Sigmoid colon (tissue), 4 donors: ENCODE measurements at regions not wholly inside any gene's neighbourhood (a gene's known extent, or its start where the extent isn't known, plus 50 kb on each side); places are given as distances from the start of the nearest gene placed in this dataset.

ENCODE experiments used
- POLR2AphosphoS5 ChIP-seq, 4 donors: sonication (generic); formaldehyde crosslinking; IDR thresholded peaks; one replicate each; pipeline ENCODE4 v1.6.1; 2017; ENCODE audit warnings: antibody characterized with exemption in 4 of 4
- TF ChIP-seq, protein P1 (sequence below), 4 experiments: fragments of 450-650 bp in 3 of 4; fragments of 200-600 bp in 1 of 4; IDR thresholded peaks; one replicate each; pipeline ENCODE4 v1.5.1; 2016 to 2019; ENCODE audit warnings: antibody characterized with exemption in 4 of 4, mild to moderate bottlenecking in 3 of 4, moderate library complexity in 2 of 4

DNA sequence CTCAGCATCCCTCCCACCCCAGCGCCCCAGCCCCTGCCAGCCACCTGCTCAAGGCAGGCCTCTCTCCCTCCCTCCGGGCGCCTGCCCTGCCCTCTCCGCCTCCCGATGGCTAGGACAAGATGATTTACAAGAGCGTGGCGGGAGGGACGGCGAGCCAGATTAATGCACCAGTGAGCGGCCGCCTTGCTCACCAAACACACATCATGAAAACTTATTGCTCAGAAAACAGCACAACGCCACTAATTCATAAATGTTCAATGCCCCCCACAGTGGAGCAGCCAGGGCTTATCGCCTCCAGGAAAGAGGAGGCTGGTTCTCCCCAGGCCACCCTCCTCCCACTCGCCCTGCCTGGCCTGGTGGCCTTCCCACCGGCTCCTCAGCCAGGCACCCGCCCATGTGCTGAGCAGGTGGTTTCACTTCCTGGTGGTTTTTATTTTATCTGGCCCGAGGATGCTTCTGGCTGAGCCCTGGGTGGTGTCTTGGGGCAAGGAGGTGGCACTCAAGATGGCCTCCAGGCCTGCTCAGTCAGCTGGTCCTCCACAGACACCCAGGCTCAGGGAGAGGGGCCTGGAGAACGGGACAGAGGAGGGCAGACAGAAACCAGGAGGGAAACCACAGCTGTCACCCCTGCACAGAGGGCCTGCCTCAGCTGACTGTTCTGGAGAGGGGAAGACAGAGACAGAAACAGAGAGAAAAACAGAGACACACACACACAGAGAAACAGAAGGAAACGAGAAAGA is 284.9 kb downstream of the UACA start:
- no peak for TF ChIP-seq POLR2AphosphoS5 (IDR thresholded peaks at IDR 0.05)
- TF ChIP-seq, protein P1, sequence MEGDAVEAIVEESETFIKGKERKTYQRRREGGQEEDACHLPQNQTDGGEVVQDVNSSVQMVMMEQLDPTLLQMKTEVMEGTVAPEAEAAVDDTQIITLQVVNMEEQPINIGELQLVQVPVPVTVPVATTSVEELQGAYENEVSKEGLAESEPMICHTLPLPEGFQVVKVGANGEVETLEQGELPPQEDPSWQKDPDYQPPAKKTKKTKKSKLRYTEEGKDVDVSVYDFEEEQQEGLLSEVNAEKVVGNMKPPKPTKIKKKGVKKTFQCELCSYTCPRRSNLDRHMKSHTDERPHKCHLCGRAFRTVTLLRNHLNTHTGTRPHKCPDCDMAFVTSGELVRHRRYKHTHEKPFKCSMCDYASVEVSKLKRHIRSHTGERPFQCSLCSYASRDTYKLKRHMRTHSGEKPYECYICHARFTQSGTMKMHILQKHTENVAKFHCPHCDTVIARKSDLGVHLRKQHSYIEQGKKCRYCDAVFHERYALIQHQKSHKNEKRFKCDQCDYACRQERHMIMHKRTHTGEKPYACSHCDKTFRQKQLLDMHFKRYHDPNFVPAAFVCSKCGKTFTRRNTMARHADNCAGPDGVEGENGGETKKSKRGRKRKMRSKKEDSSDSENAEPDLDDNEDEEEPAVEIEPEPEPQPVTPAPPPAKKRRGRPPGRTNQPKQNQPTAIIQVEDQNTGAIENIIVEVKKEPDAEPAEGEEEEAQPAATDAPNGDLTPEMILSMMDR (IDR thresholded peaks at IDR 0.05), result no peak
